Neuron (in vitro differentiated cells): ENCODE measurements at regions not wholly inside any gene's neighbourhood (a gene's known extent, or its start where the extent isn't known, plus 50 kb on each side); places are given as distances from the start of the nearest gene placed in this dataset.

Experiments
- H2AFZ ChIP-seq: one replicate; pipeline ENCODE4 v1.6.1; 2013; ENCODE audit warnings: low read depth, mild to moderate bottlenecking, inconsistent platforms, low read length, moderate library complexity
- H3K27me3 ChIP-seq: one replicate; pipeline ENCODE4 v1.6.1; 2013; ENCODE audit warnings: low read length; ENCODE audit not compliant: insufficient read depth
- H3K36me3 ChIP-seq: one replicate; pipeline ENCODE4 v1.6.1; 2013; ENCODE audit warnings: low read length; ENCODE audit not compliant: insufficient read depth
- H3K4me1 ChIP-seq: one replicate; pipeline ENCODE4 v1.6.1; 2013; ENCODE audit warnings: low read length; ENCODE audit not compliant: insufficient read depth
- H3K4me3 ChIP-seq: 2 replicates; pipeline ENCODE4 v1.5.1; 2013; ENCODE audit warnings: mild to moderate bottlenecking, low read length, moderate library complexity
- H3K9me3 ChIP-seq: one replicate; pipeline ENCODE4 v1.6.1; 2013; ENCODE audit warnings: low read length

DNA sequence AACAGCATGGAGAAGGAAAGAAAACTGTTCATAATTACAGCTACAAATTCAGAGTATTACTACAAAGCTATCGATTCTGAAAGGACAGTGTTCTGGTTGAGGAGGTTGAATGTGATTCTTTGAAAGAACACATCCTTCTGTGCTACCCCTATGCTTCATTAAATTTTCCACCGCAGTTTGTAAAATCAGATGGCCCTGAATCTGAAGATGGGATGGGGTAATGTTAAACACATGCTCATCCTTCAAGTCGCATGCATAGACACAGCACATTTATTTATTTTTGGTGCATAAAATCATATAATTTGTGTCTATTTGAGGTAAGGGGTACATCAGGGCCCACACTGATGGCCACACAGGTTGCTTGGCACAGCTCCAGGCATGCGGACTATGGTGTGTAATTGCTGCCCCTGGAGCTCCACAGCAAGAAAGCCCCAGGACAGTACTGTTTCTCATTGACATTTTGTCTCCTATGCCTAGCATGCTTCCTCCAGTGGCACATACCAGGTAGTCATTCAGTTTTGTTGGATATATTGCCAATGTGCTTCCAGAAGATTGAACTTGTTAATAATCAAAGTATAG is 238.8 kb upstream of the TANK start:
- no peaks in the 10 kb centered on the region for H3K36me3 ChIP-seq
- no peak overlapping the region for H3K4me3 ChIP-seq
- no peaks in the 10 kb centered on the region for H3K27me3 ChIP-seq
- H2AFZ ChIP-seq = no peak overlapping the region
- peaks cover 7% of the 10 kb centered on the region for H3K4me1 ChIP-seq
- no peaks in the 10 kb centered on the region for H3K9me3 ChIP-seq

DNA sequence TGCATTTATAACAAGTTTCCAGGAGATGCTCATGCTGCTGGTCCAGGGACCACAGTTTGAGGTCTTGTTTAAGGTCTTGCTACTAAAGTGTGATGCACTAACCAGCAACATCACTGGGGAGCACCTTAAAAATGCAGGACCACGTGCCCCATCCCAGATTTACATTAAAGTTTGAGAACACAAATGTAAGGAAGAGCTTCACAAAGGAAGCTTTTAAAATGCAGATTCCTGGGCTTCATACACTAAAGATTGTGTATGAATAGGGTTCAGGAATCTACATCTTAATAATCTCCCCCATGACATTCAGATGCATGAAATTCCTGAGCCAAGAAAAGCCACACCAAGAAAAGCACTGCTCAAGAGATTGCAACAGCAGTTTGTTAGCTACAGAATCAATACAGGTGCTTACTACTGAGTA is 235.3 kb upstream of the TANK start:
- H3K4me3 ChIP-seq = no peak overlapping the region
- no peaks in the 10 kb centered on the region for H3K36me3 ChIP-seq
- no peaks in the 10 kb centered on the region for H3K9me3 ChIP-seq
- H3K4me1 ChIP-seq = peaks cover 5% of the 10 kb centered on the region
- H2AFZ ChIP-seq = no peak overlapping the region
- H3K27me3 ChIP-seq = no peaks in the 10 kb centered on the region

DNA sequence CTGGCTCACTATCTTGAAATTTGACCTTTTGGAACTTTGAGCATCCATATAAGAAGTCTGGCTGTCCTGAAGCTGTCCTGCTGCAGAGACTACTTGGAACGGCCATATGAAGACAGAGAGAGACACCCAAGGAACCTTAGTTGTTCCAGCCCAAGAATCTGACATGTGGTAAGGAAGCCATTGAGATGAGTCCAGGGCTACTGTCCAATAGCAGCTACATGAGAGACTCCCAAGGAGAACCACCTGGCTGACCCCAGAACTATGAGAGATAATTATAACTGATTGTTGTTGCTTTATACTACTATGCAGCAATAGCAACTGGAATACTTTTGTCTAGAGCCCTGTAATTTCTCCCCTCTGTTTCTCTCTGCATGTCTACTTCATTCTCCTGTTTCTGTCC is 234.3 kb upstream of the TANK start:
- Histone ChIP-seq H3K4me3 (no peak overlapping the region), H3K27me3 (no peaks in the 10 kb centered on the region), H3K9me3 (no peaks in the 10 kb centered on the region), H3K4me1 (peaks cover 5% of the 10 kb centered on the region), H3K36me3 (no peaks in the 10 kb centered on the region), H2AFZ (no peak overlapping the region)

DNA sequence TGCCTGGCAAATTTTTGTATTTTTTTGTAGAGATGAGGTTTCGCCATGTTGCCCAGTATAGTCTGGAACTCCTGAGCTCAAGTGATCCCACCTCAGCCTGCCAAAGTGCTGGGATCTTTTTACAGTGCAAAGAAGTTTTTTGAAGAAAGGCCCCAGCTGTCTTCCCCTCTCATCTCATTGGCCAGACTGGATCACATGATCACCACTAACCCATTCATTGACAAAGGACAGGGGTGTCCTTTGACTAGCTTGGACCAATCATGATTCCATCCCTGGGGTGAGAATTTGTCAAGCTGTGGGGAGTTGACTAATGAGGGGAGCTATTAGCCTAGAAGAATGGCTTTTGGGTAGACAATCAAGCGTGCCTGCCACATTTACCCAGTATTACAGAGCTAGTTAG is 232.9 kb upstream of the TANK start:
- peaks cover 5% of the 10 kb centered on the region for H3K4me1 ChIP-seq
- H3K36me3 ChIP-seq = no peaks in the 10 kb centered on the region
- no peaks in the 10 kb centered on the region for H3K27me3 ChIP-seq
- H3K9me3 ChIP-seq = no peaks in the 10 kb centered on the region
- no peak overlapping the region for H2AFZ ChIP-seq
- H3K4me3 ChIP-seq = no peak overlapping the region

DNA sequence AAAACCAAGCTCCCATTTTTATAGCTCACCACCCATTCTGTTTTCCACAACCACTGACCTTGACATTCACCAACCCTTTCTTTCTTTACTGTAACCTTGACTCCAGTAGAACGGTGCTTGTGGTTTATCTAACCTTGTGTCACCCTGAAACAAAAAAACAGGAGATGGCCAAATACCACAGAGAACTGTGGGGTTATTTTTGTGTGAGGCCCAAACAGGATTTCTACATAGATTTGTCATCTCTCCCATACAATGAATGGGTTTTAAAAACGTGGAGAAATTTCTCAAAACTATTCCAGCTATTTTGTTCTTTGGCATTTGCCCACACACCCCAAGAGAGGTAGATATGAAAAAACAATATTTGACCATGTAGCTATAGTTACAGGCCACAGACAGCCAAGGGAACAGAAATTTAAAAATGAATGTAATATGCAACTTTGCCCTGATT is 231.3 kb upstream of the TANK start:
- Histone ChIP-seq H3K9me3 (no peaks in the 10 kb centered on the region), H3K36me3 (no peaks in the 10 kb centered on the region), H3K4me1 (peaks cover 5% of the 10 kb centered on the region), H3K4me3 (no peak overlapping the region), H2AFZ (no peak overlapping the region), H3K27me3 (no peaks in the 10 kb centered on the region)

DNA sequence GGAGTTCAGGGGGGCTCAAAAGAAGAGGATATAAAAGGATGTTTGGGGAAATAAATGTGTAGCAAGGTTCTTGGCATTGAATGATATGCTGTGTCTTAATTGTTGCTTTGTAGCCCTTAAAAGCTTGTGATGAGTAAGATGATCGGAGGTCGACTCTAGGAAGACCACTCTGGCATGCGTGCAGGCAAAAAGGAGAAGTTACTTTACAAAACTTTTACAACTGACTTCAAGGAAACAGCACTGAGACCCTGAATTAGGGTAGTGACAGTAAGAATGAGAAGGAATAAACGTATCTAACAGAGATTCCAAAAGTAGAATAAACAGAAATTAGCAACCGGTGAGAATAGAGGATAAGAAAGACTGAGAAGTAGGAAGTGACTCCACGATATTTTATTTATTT is 228.7 kb upstream of the TANK start:
- Histone ChIP-seq H3K27me3 (no peaks in the 10 kb centered on the region), H3K9me3 (no peaks in the 10 kb centered on the region), H3K4me1 (peaks cover 5% of the 10 kb centered on the region), H2AFZ (no peak overlapping the region), H3K4me3 (no peak overlapping the region), H3K36me3 (no peaks in the 10 kb centered on the region)

DNA sequence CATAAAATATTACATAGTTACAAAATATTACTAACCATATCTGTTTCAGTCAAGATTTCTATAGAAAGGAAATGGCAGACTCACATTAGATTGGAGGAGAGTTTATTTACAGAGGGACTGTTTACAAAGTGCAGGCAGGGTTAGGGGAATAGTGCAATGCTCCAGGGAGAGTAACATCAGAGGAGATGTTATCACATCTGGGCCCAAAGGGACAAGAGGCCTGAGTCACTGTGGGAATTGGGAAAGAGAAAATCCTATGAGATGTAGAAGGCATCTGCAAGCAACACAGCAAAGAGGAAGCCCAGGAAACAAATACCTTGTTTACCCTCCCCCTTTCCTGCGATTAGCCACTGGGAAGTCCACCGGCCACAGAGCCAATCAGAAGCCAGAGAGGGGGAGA is 227.3 kb upstream of the TANK start:
- Histone ChIP-seq H3K36me3 (no peaks in the 10 kb centered on the region), H3K4me1 (peaks cover 5% of the 10 kb centered on the region), H2AFZ (no peak overlapping the region), H3K27me3 (no peaks in the 10 kb centered on the region), H3K4me3 (no peak overlapping the region), H3K9me3 (no peaks in the 10 kb centered on the region)

DNA sequence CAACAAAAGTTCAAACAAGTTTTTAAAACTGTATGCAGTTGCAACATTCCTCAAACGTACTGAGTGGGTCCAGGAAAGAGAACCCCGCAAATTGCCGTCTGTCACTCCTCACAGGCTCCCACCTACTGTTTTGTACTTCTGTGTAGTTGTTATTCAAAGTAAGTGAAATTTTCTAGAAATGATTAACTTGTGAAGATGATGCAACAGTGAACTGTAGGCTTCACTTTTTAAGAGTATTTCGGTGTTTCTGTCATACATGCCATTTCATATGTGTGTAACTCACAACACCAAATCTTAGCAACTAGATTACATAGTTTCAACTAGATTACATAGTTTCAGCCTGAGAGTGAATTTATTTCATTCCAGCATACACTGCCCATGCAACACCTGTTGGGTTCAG is 226.0 kb upstream of the TANK start:
- no peaks in the 10 kb centered on the region for H3K36me3 ChIP-seq
- H3K9me3 ChIP-seq = no peaks in the 10 kb centered on the region
- no peaks in the 10 kb centered on the region for H3K27me3 ChIP-seq
- H3K4me1 ChIP-seq = peaks cover 1% of the 10 kb centered on the region
- H2AFZ ChIP-seq = no peak overlapping the region
- H3K4me3 ChIP-seq = no peak overlapping the region

DNA sequence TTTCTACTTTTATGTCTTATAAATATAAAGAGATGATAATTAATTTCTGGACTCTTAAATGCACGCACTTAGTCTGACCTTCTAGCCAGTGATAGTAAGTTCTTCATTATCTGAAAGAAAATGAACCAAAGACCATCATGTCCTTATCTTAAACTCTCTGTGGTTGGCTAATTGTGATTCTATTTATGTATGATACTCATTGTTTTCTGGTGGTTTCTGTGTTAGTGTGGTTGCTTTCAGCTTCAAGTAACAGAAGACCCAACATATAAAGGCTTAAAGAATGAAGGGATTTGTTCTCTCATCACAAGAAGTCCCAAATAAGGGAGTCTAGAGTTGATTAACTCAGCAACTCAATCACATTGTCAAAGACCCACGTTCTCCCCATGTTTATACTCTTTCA is 225.2 kb upstream of the TANK start:
- Histone ChIP-seq H3K36me3 (no peaks in the 10 kb centered on the region), H3K4me3 (no peak overlapping the region), H3K4me1 (no peaks in the 10 kb centered on the region), H3K9me3 (no peaks in the 10 kb centered on the region), H2AFZ (no peak overlapping the region), H3K27me3 (no peaks in the 10 kb centered on the region)

DNA sequence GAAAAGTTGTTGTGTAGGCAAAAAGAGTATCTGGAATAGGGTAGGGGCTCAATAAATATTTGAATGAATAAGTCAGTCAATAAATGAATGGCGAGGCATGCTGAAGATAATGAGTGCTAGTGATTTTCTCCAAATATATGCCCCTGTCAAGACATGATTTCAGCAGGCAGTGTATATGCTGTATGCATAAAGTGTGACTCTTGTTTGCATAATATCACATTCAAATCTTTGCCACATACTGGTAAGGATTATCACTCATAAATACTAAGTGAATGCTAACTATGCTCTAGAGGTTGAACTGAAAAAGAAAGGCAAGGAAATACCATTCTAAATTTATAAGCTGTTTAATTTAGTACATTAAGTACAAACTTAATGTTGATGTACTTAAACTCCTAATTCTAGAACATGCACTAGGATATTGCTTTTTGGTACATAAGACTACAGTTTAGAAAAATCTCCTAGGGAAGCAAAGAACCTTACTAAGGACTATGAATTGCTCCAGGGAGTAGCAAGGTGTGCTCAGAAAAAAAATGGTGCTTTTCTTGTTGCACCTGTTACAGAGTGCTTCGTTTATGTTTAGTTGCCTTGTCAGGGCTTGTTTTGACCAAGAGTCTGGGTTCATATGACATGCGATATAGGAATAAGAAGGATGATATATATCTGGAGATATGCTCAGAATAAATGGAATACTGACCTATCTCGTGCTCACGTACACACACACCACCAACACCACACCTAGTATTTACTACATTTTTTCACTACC is 224.0 kb upstream of the TANK start:
- H3K4me1 ChIP-seq = no peaks in the 10 kb centered on the region
- no peaks in the 10 kb centered on the region for H3K9me3 ChIP-seq
- H3K36me3 ChIP-seq = no peaks in the 10 kb centered on the region
- H3K27me3 ChIP-seq = no peaks in the 10 kb centered on the region
- H2AFZ ChIP-seq = no peak overlapping the region
- no peak overlapping the region for H3K4me3 ChIP-seq

DNA sequence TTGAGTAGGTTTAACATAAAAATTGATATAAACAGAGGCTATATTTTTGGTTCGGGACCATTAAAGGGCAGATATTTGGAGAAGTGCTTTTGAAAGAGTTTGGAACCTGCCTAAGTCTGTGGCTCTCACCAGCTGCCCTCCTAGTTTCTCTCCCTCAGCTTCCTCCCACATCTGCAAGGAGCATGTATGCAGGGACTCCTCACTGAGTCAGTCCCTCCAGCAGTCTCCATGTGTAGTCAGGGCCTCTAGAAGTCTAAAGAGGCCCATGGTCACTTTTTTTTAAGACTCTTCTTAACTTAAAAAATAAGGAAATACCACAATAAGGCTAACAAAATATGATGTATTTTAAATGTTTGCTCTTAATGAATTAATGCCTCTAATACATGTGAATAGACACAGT is 220.0 kb upstream of the TANK start:
- Histone ChIP-seq H3K36me3 (no peaks in the 10 kb centered on the region), H3K4me1 (no peaks in the 10 kb centered on the region), H3K9me3 (no peaks in the 10 kb centered on the region), H2AFZ (no peak overlapping the region), H3K4me3 (no peak overlapping the region), H3K27me3 (no peaks in the 10 kb centered on the region)

DNA sequence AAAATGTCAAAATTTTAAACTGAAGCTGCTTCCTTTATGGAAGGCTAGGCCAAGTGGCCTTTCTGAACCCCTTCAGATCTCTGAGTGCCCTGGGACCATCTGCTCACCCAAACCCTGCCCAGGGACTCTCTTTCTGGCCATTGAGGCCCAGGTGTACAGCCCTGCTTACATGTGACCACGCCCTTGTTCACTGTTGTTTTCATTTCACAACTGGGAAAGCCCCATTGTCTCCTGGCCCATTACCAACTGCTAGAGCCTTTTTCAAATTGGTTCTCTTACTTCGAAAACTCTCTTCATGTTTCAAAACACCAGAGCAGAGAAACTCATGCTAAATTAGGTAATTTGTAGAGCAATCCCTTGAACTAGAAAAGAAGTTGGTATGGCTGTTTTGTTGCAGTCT is 219.5 kb upstream of the TANK start:
- H3K4me3 ChIP-seq = no peak overlapping the region
- no peaks in the 10 kb centered on the region for H3K4me1 ChIP-seq
- no peaks in the 10 kb centered on the region for H3K9me3 ChIP-seq
- H3K27me3 ChIP-seq = no peaks in the 10 kb centered on the region
- no peak overlapping the region for H2AFZ ChIP-seq
- no peaks in the 10 kb centered on the region for H3K36me3 ChIP-seq

DNA sequence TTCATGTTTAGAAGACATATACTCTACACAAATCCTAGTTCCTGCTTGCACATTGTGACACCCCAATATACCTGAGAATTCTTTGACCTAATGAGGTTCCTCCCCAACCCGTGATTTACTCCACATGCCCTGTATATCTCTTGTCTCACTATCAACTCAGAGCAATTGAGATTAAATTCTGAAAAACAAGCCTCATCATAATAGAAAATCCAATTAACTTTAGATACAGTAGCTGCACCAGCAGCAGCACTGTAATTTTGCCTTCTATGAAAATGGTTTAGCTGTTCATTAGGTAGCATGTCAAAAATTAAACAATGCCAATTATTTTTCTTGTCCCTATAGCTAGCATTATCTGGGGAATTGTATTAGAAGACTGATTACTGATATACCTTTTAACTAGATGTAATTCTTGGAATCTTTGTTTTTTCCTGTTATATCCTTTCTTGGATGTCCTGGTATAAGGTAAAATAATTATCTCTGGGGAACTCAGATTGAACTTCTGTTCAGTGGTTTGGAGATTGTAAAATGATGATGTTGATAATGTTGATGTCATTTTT is 218.9 kb upstream of the TANK start:
- H3K9me3 ChIP-seq = no peaks in the 10 kb centered on the region
- H2AFZ ChIP-seq = no peak overlapping the region

More for the DNA sequence above, 218.9 kb upstream of the TANK start:
- no peaks in the 10 kb centered on the region for H3K27me3 ChIP-seq
- H3K36me3 ChIP-seq = no peaks in the 10 kb centered on the region
- no peak overlapping the region for H3K4me3 ChIP-seq
- no peaks in the 10 kb centered on the region for H3K4me1 ChIP-seq
